ENCODE measurements at regions not wholly inside any gene's neighbourhood (a gene's known extent, or its start where the extent isn't known, plus 50 kb on each side); places are given as distances from the start of the nearest gene placed in this dataset.

DNA sequence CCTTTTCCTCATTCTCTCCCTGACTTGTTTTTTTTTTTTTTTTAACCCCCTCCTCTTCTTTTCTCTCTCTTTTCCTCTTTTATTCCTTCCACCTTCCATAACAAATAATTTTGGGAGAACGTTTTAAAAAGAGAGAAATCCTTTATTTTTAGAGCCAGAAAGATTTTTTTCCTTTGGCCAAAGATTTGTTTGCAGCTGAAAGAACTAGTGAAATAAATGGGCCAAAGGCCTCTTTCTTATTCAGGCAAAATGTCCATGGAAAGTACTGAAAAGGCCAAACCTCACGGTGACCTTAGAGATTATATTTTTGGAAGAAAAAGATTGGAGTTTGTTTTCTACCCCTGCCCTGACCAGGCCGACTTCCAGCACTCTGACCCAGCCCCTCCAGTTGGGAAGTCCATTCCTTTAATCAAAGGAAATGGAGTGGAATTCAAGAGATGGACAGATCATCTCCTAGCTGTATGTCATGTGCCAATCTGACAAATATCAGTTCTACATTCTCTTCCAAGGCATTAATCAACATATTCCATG lies 214.3 kb upstream of the ADAMTS9 start:
- no peak overlapping the region for H3K4me3 ChIP-seq (replicated peaks; ENCODE audit: insufficient read depth, low read length)
- DNase-seq (ENCODE audit: low read depth in 1 of 2, low spot score in 1 of 2), result no peak
- H3K27ac ChIP-seq (replicated peaks), result no peak overlapping the region
- TF ChIP-seq, protein P1, sequence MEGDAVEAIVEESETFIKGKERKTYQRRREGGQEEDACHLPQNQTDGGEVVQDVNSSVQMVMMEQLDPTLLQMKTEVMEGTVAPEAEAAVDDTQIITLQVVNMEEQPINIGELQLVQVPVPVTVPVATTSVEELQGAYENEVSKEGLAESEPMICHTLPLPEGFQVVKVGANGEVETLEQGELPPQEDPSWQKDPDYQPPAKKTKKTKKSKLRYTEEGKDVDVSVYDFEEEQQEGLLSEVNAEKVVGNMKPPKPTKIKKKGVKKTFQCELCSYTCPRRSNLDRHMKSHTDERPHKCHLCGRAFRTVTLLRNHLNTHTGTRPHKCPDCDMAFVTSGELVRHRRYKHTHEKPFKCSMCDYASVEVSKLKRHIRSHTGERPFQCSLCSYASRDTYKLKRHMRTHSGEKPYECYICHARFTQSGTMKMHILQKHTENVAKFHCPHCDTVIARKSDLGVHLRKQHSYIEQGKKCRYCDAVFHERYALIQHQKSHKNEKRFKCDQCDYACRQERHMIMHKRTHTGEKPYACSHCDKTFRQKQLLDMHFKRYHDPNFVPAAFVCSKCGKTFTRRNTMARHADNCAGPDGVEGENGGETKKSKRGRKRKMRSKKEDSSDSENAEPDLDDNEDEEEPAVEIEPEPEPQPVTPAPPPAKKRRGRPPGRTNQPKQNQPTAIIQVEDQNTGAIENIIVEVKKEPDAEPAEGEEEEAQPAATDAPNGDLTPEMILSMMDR (IDR thresholded peaks at IDR 0.05; ENCODE audit: insufficient read depth, low read length), result no peak
- TF ChIP-seq, protein P2, sequence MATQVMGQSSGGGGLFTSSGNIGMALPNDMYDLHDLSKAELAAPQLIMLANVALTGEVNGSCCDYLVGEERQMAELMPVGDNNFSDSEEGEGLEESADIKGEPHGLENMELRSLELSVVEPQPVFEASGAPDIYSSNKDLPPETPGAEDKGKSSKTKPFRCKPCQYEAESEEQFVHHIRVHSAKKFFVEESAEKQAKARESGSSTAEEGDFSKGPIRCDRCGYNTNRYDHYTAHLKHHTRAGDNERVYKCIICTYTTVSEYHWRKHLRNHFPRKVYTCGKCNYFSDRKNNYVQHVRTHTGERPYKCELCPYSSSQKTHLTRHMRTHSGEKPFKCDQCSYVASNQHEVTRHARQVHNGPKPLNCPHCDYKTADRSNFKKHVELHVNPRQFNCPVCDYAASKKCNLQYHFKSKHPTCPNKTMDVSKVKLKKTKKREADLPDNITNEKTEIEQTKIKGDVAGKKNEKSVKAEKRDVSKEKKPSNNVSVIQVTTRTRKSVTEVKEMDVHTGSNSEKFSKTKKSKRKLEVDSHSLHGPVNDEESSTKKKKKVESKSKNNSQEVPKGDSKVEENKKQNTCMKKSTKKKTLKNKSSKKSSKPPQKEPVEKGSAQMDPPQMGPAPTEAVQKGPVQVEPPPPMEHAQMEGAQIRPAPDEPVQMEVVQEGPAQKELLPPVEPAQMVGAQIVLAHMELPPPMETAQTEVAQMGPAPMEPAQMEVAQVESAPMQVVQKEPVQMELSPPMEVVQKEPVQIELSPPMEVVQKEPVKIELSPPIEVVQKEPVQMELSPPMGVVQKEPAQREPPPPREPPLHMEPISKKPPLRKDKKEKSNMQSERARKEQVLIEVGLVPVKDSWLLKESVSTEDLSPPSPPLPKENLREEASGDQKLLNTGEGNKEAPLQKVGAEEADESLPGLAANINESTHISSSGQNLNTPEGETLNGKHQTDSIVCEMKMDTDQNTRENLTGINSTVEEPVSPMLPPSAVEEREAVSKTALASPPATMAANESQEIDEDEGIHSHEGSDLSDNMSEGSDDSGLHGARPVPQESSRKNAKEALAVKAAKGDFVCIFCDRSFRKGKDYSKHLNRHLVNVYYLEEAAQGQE (IDR thresholded peaks at IDR 0.05; ENCODE audit: insufficient replicate concordance, low read depth), result no peak
- TF ChIP-seq POLR2AphosphoS5 (IDR thresholded peaks at IDR 0.05; ENCODE audit: low read depth) (no peak), SPI1 (IDR thresholded peaks at IDR 0.05; ENCODE audit: borderline replicate concordance, low read depth) (no peak), GABPA (IDR thresholded peaks at IDR 0.05; ENCODE audit: low read depth) (no peak)
- H3K27me3 ChIP-seq (ENCODE audit: insufficient read depth, poor library complexity, severe bottlenecking), result no peaks in the 10 kb centered on the region

DNA sequence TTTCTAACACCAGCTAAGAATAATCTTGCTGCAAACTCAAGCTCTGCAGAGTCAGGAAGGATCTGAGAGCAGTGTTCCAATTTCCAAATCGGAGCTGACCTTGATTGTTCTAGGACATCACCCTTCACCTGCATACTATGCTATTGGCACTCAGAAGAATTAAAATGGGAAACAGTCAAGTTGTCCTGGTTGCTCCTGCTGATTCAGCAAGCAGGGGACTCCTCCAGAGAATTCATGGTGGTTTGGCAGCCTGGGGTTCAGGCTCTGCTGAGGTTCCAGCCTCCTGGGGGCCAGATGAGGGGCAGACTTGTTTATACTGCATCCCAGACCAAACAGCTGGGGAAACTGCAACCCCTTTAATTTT lies 213.7 kb upstream of the ADAMTS9 start:
- DNase-seq (ENCODE audit: low read depth in 1 of 2, low spot score in 1 of 2), result no peak
- H3K27ac ChIP-seq (replicated peaks), result no peak overlapping the region
- TF ChIP-seq, protein P1 (IDR thresholded peaks at IDR 0.05; ENCODE audit: insufficient read depth, low read length), result no peak
- no peak for TF ChIP-seq GABPA (IDR thresholded peaks at IDR 0.05; ENCODE audit: low read depth)
- no peak for TF ChIP-seq SPI1 (IDR thresholded peaks at IDR 0.05; ENCODE audit: borderline replicate concordance, low read depth)
- TF ChIP-seq POLR2AphosphoS5 (IDR thresholded peaks at IDR 0.05; ENCODE audit: low read depth), result no peak
- TF ChIP-seq, protein P2 (IDR thresholded peaks at IDR 0.05; ENCODE audit: insufficient replicate concordance, low read depth), result no peak
- no peaks in the 10 kb centered on the region for H3K27me3 ChIP-seq (ENCODE audit: insufficient read depth, poor library complexity, severe bottlenecking)
- no peak overlapping the region for H3K4me3 ChIP-seq (replicated peaks; ENCODE audit: insufficient read depth, low read length)

DNA sequence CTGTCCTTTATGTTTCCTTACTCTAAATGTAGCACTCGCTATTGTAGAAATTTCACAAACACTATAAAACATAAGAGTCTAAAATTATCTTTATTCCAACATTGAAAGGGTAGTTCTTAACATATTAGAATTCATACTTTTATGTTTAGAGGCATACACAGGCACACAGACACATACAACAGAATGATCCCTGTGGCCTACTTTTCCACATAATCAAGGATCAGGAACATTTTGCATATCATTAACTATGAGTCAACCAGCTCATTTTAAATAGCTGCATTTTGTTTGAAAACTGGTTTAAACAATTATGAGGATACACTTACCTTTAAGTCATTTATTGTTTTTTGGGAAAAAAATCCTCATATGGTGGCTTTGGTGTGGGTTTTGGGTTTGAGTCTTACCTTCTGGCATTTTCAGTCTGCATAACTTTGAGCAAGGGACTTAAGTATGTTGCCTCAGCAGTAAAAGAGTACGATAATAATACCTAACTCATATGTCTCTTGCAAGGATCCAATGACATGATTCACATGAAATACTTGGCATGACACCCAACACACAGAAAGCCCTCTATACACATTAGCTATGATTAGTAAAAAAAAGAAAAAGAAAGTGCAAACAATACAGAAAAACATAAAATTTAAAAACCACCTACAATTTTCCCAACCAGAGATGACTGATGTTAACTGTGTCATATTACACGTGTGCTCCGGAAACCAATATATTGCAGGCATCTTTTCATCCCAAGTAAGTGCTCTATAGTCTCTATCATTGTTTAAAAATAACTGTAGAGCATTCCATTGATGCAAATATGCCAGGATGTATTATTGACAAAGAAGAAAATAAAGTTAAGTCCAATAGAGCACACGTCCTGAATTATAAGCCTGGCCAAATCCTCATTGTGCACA lies 213.1 kb upstream of the ADAMTS9 start:
- TF ChIP-seq, protein P2 (IDR thresholded peaks at IDR 0.05; ENCODE audit: insufficient replicate concordance, low read depth), result no peak
- no peak for TF ChIP-seq POLR2AphosphoS5 (IDR thresholded peaks at IDR 0.05; ENCODE audit: low read depth)
- no peak for TF ChIP-seq SPI1 (IDR thresholded peaks at IDR 0.05; ENCODE audit: borderline replicate concordance, low read depth)
- TF ChIP-seq, protein P1 (IDR thresholded peaks at IDR 0.05; ENCODE audit: insufficient read depth, low read length), result no peak
- no peak for TF ChIP-seq GABPA (IDR thresholded peaks at IDR 0.05; ENCODE audit: low read depth)
- Histone ChIP-seq H3K27ac (replicated peaks) (no peak overlapping the region), H3K4me3 (replicated peaks; ENCODE audit: insufficient read depth, low read length) (no peak overlapping the region), H3K27me3 (ENCODE audit: insufficient read depth, poor library complexity, severe bottlenecking) (no peaks in the 10 kb centered on the region)
- no peak for DNase-seq (ENCODE audit: low read depth in 1 of 2, low spot score in 1 of 2)

Data from HL-60 (cell line).